ENCODE measurements at regions not wholly inside any gene's neighbourhood (a gene's known extent, or its start where the extent isn't known, plus 50 kb on each side); places are given as distances from the start of the nearest gene placed in this dataset.

DNA sequence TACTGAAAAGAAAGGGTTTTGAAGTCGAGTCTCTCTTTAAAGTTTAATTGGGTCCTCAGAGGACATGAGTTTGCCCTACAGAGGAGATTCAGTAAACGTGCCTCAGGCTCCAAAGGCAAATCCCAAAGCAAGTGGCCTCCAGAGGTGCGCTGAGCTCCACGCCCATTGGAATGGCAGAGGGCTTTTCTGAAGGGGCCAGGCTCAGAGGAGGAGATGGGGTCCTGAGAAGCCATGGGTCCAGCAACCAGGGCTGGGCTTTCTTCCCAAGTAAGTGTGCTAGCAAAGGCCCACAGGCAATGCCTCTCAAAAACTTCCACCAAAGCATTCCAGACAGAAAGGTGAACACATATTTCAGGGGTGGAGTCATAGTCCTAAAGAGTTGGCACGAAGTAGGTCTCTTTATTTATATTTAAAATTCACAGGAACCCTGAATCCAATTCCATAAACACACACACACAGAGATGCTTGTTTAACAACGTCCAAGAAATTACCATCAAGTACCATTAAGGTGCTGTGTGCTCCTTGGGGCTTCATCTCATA is 93.0 kb upstream of the SH3BP4 start:
- Mint-ChIP-seq H3K27me3 (ENCODE audit: low read depth) (no peaks in the 10 kb centered on the region), H3K4me3 (no peak overlapping the region), H3K36me3 (ENCODE audit: low read depth) (peaks cover 2% of the 10 kb centered on the region), H3K4me1 (peaks cover 45% of the 10 kb centered on the region), H3K9me3 (peaks cover 7% of the 10 kb centered on the region), H3K27ac (ENCODE audit: unreplicated experiment) (no peak overlapping the region)
- DNase-seq (ENCODE audit: low read depth, low spot score): no peak
- TF ChIP-seq, protein P1, sequence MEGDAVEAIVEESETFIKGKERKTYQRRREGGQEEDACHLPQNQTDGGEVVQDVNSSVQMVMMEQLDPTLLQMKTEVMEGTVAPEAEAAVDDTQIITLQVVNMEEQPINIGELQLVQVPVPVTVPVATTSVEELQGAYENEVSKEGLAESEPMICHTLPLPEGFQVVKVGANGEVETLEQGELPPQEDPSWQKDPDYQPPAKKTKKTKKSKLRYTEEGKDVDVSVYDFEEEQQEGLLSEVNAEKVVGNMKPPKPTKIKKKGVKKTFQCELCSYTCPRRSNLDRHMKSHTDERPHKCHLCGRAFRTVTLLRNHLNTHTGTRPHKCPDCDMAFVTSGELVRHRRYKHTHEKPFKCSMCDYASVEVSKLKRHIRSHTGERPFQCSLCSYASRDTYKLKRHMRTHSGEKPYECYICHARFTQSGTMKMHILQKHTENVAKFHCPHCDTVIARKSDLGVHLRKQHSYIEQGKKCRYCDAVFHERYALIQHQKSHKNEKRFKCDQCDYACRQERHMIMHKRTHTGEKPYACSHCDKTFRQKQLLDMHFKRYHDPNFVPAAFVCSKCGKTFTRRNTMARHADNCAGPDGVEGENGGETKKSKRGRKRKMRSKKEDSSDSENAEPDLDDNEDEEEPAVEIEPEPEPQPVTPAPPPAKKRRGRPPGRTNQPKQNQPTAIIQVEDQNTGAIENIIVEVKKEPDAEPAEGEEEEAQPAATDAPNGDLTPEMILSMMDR (conservative IDR thresholded peaks at IDR 0.05): no peak

DNA sequence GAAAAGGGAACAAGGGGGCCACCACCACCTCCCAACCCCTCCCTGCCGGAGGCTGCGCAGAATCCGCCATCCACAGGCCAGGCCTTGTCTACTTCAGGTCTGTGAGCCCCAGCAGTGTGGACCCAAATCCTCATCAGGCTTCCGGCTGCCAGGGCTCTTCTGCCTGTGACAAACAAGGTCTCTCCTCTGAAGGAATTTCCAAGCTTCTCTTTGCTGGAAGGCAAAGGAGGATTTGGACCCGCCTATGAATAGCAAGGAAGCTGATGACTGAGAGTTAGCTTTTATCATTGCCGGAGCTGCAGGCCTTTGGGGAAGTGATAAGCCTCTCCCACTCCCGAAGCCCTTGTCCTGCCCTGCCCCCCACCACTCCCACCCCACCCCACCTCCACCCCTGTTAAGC is 93.7 kb upstream of the SH3BP4 start:
- Mint-ChIP-seq H3K4me1 (peaks cover 39% of the 10 kb centered on the region), H3K27me3 (ENCODE audit: low read depth) (no peaks in the 10 kb centered on the region)

DNA sequence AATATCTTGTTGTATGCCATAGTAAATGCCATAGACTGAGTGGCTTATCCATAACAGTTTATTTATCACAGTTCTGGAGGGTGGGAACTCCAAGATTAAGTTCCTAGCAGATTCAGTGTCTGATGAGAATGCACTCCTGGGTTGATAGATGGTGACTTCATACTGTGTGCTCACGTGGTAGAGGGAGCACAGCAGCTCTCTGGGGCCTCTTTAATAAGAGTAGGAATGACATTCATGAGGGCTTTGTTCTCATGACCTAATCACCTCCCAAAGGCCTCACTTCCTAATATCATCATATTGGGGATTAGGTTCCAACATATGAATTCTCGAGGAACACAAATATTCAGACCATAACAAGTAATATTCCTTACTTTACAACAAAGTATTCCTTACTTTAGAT is 98.1 kb upstream of the SH3BP4 start:
- H3K4me3 Mint-ChIP-seq: no peak overlapping the region
- peaks cover 14% of the 10 kb centered on the region for H3K9me3 Mint-ChIP-seq
- no peak overlapping the region for H3K27ac Mint-ChIP-seq (ENCODE audit: unreplicated experiment)
- TF ChIP-seq, protein P1 (conservative IDR thresholded peaks at IDR 0.05): no peak
- H3K27me3 Mint-ChIP-seq (ENCODE audit: low read depth): no peaks in the 10 kb centered on the region
- no peak for DNase-seq (ENCODE audit: low read depth, low spot score)
- H3K36me3 Mint-ChIP-seq (ENCODE audit: low read depth): peaks cover 10% of the 10 kb centered on the region
- H3K4me1 Mint-ChIP-seq: peaks cover 29% of the 10 kb centered on the region

More for the DNA sequence above, 93.7 kb upstream of the SH3BP4 start:
- H3K4me3 Mint-ChIP-seq: no peak overlapping the region
- no peak overlapping the region for H3K27ac Mint-ChIP-seq (ENCODE audit: unreplicated experiment)
- peaks cover 7% of the 10 kb centered on the region for H3K9me3 Mint-ChIP-seq
- no peak for DNase-seq (ENCODE audit: low read depth, low spot score)
- TF ChIP-seq, protein P1 (conservative IDR thresholded peaks at IDR 0.05): no peak
- H3K36me3 Mint-ChIP-seq (ENCODE audit: low read depth): peaks cover 2% of the 10 kb centered on the region

DNA sequence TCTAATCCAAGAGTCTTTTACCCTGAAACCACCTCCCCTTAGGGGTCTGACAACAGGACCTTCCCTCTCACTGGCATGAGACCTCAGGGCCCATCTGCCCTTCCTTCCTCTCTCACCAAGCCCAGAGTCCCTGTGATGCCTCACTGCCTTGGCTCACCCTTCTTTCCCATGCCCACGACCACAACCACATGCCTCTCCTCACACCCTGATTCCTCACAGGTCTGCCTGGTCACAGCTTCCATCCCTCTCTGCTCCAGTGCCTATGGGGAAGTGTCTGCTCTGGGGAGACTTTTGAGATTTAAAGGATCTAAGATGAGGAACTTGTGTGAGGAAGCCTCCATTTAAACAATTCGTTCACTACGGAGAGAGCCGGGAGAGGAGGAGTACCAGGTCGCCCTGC is 98.9 kb upstream of the SH3BP4 start:
- TF ChIP-seq, protein P1 (conservative IDR thresholded peaks at IDR 0.05): no peak
- Mint-ChIP-seq H3K27me3 (ENCODE audit: low read depth) (no peaks in the 10 kb centered on the region), H3K36me3 (ENCODE audit: low read depth) (peaks cover 10% of the 10 kb centered on the region), H3K27ac (ENCODE audit: unreplicated experiment) (no peak overlapping the region), H3K4me3 (peak overlapping the region; percentile 14), H3K4me1 (peaks cover 33% of the 10 kb centered on the region), H3K9me3 (peaks cover 14% of the 10 kb centered on the region)
- no peak for DNase-seq (ENCODE audit: low read depth, low spot score)

DNA sequence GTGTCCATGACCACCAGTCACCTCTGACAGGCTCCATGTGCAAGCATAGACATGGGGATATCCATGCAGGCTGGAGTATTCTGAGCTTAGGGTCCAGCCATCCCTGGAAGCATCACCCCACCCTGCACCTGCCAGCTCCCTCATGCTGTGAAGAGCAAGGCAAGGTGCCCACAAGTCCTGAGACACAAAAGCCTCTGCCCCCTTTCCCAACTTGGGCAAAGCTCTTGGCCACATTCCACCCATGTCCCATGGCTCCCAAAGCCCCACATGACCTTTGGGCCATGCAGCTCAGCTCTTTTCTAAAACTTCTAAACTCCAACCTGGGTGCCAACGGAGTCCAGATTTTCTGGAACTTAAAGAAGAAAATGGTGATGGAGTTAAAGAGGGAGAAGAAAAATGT is 99.8 kb upstream of the SH3BP4 start:
- H3K27me3 Mint-ChIP-seq (ENCODE audit: low read depth): no peaks in the 10 kb centered on the region
- TF ChIP-seq, protein P1 (conservative IDR thresholded peaks at IDR 0.05): no peak
- H3K4me3 Mint-ChIP-seq: no peak overlapping the region
- H3K4me1 Mint-ChIP-seq: peaks cover 38% of the 10 kb centered on the region
- H3K27ac Mint-ChIP-seq (ENCODE audit: unreplicated experiment): no peak overlapping the region
- H3K9me3 Mint-ChIP-seq: peaks cover 14% of the 10 kb centered on the region
- DNase-seq (ENCODE audit: low read depth, low spot score): no peak
- peaks cover 10% of the 10 kb centered on the region for H3K36me3 Mint-ChIP-seq (ENCODE audit: low read depth)

Data from neural crest cell (in vitro differentiated cells).